B cell (primary cell): ENCODE measurements at regions not wholly inside any gene's neighbourhood (a gene's known extent, or its start where the extent isn't known, plus 50 kb on each side); places are given as distances from the start of the nearest gene placed in this dataset.

Source experiments
- EZH2 ChIP-seq: IDR thresholded peaks from 2 replicates; pipeline ENCODE4 v1.6.1; 2012; ENCODE audit warnings: borderline replicate concordance, low read depth, mild to moderate bottlenecking, moderate library complexity, low read length; ENCODE audit not compliant: insufficient read depth, poor library complexity, severe bottlenecking
- TF ChIP-seq, protein P1 (sequence below): fragments of 200-600 bp; IDR thresholded peaks from one replicate; pipeline ENCODE4 v1.8.0; 2022; ENCODE audit warnings: antibody characterized with exemption, mild to moderate bottlenecking

GRCh38 chr1:4106731-4107130 lies 206.7 kb upstream of the C1orf174 start:
- TF ChIP-seq, protein P1, sequence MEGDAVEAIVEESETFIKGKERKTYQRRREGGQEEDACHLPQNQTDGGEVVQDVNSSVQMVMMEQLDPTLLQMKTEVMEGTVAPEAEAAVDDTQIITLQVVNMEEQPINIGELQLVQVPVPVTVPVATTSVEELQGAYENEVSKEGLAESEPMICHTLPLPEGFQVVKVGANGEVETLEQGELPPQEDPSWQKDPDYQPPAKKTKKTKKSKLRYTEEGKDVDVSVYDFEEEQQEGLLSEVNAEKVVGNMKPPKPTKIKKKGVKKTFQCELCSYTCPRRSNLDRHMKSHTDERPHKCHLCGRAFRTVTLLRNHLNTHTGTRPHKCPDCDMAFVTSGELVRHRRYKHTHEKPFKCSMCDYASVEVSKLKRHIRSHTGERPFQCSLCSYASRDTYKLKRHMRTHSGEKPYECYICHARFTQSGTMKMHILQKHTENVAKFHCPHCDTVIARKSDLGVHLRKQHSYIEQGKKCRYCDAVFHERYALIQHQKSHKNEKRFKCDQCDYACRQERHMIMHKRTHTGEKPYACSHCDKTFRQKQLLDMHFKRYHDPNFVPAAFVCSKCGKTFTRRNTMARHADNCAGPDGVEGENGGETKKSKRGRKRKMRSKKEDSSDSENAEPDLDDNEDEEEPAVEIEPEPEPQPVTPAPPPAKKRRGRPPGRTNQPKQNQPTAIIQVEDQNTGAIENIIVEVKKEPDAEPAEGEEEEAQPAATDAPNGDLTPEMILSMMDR: no peak
- TF ChIP-seq EZH2: no peak
